ENCODE measurements at regions not wholly inside any gene's neighbourhood (a gene's known extent, or its start where the extent isn't known, plus 50 kb on each side); places are given as distances from the start of the nearest gene placed in this dataset.

DNA sequence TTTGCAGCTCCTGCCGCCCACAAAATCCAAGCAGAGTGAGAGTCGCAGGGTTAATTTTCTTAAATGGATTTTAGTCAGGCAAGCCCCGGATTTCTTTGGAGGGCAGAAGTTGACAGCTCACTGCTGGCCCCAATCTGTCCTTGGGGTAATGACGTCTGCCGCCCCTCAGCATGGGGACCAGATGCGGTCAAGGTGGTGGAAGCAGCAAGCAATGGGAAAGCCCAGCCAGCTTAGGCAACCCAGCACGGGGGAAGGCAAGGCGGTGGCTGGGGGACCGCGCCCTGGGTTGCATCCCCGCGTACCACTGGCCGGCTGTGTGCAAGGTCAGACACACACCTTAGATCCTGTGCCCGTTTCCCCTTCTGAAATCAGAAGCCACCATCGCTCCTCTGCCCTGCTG, 321.7 kb downstream of the C16orf95 start:
- 56 to 70% (median 59%) methylated on average over 15 of the region's 15 CpGs for WGBS, 3 donors
- Histone ChIP-seq H3K4me1 (no peaks in the 10 kb centered on the region), H3K27me3 (ENCODE audit: insufficient read depth in 3 of 3, low read length in 2 of 3) (peaks cover 0 to 40% (median 5%) of the 10 kb centered on the region in 3 donors), H3K4me3 (no peak overlapping the region), H3K36me3 (ENCODE audit: insufficient read depth in 1 of 2, low read depth in 1 of 2) (no peaks in the 10 kb centered on the region), H3K9me3 (no peaks in the 10 kb centered on the region), H3K27ac (no peak overlapping the region)
- intact Hi-C loops (cut with DNase I), result no loop called here
- no peak for ATAC-seq
- TF ChIP-seq, protein P1, sequence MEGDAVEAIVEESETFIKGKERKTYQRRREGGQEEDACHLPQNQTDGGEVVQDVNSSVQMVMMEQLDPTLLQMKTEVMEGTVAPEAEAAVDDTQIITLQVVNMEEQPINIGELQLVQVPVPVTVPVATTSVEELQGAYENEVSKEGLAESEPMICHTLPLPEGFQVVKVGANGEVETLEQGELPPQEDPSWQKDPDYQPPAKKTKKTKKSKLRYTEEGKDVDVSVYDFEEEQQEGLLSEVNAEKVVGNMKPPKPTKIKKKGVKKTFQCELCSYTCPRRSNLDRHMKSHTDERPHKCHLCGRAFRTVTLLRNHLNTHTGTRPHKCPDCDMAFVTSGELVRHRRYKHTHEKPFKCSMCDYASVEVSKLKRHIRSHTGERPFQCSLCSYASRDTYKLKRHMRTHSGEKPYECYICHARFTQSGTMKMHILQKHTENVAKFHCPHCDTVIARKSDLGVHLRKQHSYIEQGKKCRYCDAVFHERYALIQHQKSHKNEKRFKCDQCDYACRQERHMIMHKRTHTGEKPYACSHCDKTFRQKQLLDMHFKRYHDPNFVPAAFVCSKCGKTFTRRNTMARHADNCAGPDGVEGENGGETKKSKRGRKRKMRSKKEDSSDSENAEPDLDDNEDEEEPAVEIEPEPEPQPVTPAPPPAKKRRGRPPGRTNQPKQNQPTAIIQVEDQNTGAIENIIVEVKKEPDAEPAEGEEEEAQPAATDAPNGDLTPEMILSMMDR (IDR thresholded peaks at IDR 0.05), result no peak
- no peak for DNase-seq

DNA sequence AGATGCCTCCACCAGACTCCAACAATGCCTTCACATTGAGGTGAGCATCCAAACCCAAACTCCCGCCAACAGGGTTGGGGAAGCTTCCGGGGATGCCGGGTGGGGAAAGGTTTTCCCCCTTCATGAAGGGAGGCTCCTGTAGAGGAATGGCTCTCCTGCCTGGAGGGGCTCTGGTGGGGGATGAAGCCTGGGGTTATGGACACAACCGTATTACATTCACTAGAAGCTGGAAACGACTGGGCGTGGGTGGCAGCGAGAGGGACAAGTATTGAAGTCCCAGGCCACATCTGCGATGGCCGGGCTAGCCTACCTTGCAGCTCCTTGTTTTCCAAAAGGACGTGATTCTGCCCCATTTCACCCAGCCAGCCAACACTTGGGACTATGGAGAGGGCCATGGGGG, 321.1 kb downstream of the C16orf95 start:
- no peaks in the 10 kb centered on the region for H3K36me3 ChIP-seq (ENCODE audit: insufficient read depth in 1 of 2, low read depth in 1 of 2)
- DNase-seq (no peak), ATAC-seq (no peak)
- H3K27ac ChIP-seq, result no peak overlapping the region
- H3K4me3 ChIP-seq, result no peak overlapping the region
- intact Hi-C loops (cut with DNase I), result no loop called here
- 86 to 93% (median 93%) methylated on average over 10 of the region's 10 CpGs for WGBS, 3 donors
- H3K9me3 ChIP-seq, result no peaks in the 10 kb centered on the region
- no peaks in the 10 kb centered on the region for H3K4me1 ChIP-seq
- TF ChIP-seq, protein P1 (IDR thresholded peaks at IDR 0.05), result no peak
- H3K27me3 ChIP-seq (ENCODE audit: insufficient read depth in 3 of 3, low read length in 2 of 3), result peaks cover 0 to 40% (median 5%) of the 10 kb centered on the region in 3 donors

DNA sequence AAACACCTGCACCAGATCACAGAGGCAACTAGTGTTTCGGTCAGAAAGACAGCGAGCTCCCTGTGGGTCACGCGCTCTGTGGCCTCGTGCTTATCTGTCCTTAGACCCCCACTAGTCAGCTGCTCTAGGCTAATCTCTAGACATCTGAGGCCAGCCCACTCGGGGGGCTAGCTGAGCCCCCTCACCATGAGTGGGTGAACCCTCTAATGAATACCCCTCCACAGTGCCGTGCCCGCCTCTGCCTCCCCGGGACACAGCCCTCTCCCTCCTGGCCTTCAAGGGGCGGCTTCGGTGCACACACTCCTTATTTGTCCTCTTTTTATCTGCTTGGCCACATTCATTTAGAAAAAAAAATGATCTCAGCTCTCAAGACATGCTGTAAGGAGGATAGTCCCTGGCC, 320.1 kb downstream of the C16orf95 start:
- TF ChIP-seq, protein P1 (IDR thresholded peaks at IDR 0.05), result no peak
- WGBS, 3 donors, result 79 to 87% (median 82%) methylated on average over 11 of the region's 11 CpGs
- no peak for DNase-seq
- no peak overlapping the region for H3K27ac ChIP-seq
- no peak overlapping the region for H3K4me3 ChIP-seq
- no peak for ATAC-seq
- no peaks in the 10 kb centered on the region for H3K36me3 ChIP-seq (ENCODE audit: insufficient read depth in 1 of 2, low read depth in 1 of 2)
- intact Hi-C loops (cut with DNase I), result no loop called here
- no peaks in the 10 kb centered on the region for H3K9me3 ChIP-seq
- no peaks in the 10 kb centered on the region for H3K4me1 ChIP-seq
- H3K27me3 ChIP-seq (ENCODE audit: insufficient read depth in 3 of 3, low read length in 2 of 3), result peaks cover 0 to 34% (median 5%) of the 10 kb centered on the region in 3 donors

DNA sequence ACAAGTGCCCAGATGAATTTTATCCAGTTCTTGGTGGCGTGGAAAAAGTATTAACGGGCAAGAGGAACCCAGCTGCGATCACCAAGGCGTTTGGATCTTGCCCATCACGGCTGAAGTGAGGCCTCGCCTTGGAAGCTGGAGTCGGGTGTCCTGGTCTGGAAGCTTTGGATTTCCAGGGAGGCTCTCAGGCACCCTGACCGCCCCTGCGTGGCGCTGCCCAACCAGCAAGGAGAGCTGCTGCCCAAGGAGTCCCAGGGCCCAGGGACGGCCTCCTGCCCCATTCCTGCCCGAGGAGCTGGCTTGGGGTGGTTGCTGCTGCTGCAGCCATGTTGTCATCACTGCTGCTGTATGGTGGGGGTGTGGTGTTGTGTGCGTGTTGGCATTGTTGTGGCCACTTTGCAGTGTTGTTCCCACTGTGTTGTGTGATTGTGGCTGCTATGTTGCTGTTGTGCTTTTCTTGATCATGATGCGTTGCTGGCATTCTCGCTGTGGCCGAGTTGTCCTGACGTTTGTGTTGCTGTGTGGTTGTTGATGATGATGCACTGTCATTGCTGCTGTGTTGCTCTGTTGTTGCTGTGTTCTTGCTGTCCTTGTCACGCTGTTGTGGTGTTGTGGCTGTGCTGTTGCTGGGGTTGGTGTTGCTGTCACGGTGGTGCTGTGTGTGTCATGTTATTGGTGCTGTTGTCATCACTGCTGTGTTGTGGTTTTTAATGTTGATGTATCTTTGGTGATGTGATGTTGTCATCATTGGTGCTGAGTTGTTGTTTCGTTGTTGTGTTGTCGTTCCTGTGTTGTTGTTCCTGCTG, 318.8 kb downstream of the C16orf95 start:
- ATAC-seq, result no peak
- Histone ChIP-seq H3K27me3 (ENCODE audit: insufficient read depth in 3 of 3, low read length in 2 of 3) (peaks cover 0 to 27% (median 2%) of the 10 kb centered on the region in 3 donors), H3K36me3 (ENCODE audit: insufficient read depth in 1 of 2, low read depth in 1 of 2) (no peaks in the 10 kb centered on the region), H3K9me3 (no peaks in the 10 kb centered on the region), H3K27ac (no peak overlapping the region), H3K4me1 (no peaks in the 10 kb centered on the region), H3K4me3 (no peak overlapping the region)
- intact Hi-C loops (cut with DNase I), result no loop called here
- 73 to 77% (median 75%) methylated on average over 21 of the region's 21 CpGs for WGBS, 3 donors
- TF ChIP-seq, protein P1 (IDR thresholded peaks at IDR 0.05), result no peak
- DNase-seq, result no peak

All from psoas muscle (tissue), 7 donors.